PFSK-1 (cell line): ENCODE measurements at regions not wholly inside any gene's neighbourhood (a gene's known extent, or its start where the extent isn't known, plus 50 kb on each side); places are given as distances from the start of the nearest gene placed in this dataset.

Experiments
- FOXP2 ChIP-seq: optimal IDR thresholded peaks from 2 replicates; pipeline ENCODE3; 2011; ENCODE audit warnings: borderline replicate concordance, control low read depth, inconsistent platforms; ENCODE audit not compliant: insufficient read depth; ENCODE audit errors: extremely low read length, extremely low read depth
- POLR2AphosphoS5 ChIP-seq: IDR thresholded peaks from 2 replicates; pipeline ENCODE4 v1.6.1; 2012; ENCODE audit warnings: low read depth, mild to moderate bottlenecking, control low read depth, low read length, moderate library complexity
- REST ChIP-seq, 2 experiments: IDR thresholded peaks; 2 replicates each; pipeline versions ENCODE4 v1.6.1 to v1.8.0; 2011 to 2012; ENCODE audit warnings: low read depth in 2 of 2, low read length in 2 of 2, control low read depth in 1 of 2, inconsistent platforms in 1 of 2, mild to moderate bottlenecking in 1 of 2, moderate library complexity in 1 of 2; ENCODE audit not compliant: insufficient read depth in 1 of 2
- SIN3A ChIP-seq: IDR thresholded peaks from 2 replicates; pipeline ENCODE4 v1.6.1; 2012; ENCODE audit warnings: mild to moderate bottlenecking, low read length, moderate library complexity, borderline replicate concordance; ENCODE audit not compliant: insufficient read depth
- TAF1 ChIP-seq: IDR thresholded peaks from 2 replicates; pipeline ENCODE4 v1.6.1; 2012; ENCODE audit warnings: low read length, control low read depth, borderline replicate concordance; ENCODE audit not compliant: insufficient read depth

DNA sequence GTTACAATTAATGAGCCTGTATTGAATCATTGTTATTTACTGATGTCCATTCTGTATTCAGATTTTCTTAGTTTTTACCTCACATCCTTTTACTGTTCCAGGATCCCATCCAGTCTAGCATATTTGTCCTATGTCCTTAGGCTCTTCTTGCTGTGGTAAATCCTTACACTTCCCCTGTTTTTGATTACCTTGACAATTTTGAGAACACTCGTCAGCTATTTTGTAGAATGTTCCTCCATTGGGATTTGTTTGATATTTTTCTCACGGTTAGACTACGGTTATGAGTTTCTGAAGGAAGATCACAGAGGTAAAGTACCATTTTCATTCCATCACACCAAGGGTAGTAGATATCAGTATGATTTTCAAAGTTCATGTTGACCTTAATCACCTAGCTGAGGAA, 202.3 kb downstream of the AKAIN1 start:
- TF ChIP-seq REST (IDR thresholded peaks at IDR 0.05; ENCODE audit: insufficient read depth in 1 of 2, low read depth in 2 of 2, low read length in 2 of 2) (no peak), SIN3A (no peak), TAF1 (no peak), FOXP2 (no peak), POLR2AphosphoS5 (no peak)

- no peak for TF ChIP-seq FOXP2
- no peak for TF ChIP-seq TAF1
- no peak for TF ChIP-seq REST (IDR thresholded peaks at IDR 0.05; ENCODE audit: insufficient read depth in 1 of 2, low read depth in 2 of 2, low read length in 2 of 2)
- no peak for TF ChIP-seq POLR2AphosphoS5
- TF ChIP-seq SIN3A = no peak
These were observed 209.3 kb downstream of the AKAIN1 start for GRCh38 chr18:4987452-4988405.

DNA sequence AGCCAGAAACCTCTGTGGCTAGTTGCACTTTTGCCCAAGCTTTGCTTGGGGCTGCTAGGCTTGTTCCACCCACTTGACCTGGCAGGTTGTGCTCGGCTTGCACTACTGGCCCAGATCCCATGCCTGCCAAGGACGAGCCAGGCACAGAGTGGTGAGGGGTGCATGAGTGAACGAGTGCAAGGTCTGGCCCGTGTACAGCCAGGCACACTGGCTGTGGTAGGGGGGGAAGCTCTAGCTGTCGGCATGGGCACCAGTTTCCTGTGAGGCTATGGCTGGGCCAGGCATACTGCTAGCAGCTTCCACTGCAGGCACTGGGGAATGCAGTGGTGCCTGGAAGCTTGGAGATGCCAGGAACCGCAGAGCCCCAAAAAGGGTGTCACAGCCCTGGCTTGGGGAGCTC, 210.4 kb downstream of the AKAIN1 start:
- TF ChIP-seq TAF1 (no peak), SIN3A (no peak), FOXP2 (no peak), POLR2AphosphoS5 (no peak), REST (IDR thresholded peaks at IDR 0.05; ENCODE audit: insufficient read depth in 1 of 2, low read depth in 2 of 2, low read length in 2 of 2) (no peak)

- TF ChIP-seq POLR2AphosphoS5 = no peak
These were observed 211.0 kb downstream of the AKAIN1 start for GRCh38 chr18:4986066-4986465.

DNA sequence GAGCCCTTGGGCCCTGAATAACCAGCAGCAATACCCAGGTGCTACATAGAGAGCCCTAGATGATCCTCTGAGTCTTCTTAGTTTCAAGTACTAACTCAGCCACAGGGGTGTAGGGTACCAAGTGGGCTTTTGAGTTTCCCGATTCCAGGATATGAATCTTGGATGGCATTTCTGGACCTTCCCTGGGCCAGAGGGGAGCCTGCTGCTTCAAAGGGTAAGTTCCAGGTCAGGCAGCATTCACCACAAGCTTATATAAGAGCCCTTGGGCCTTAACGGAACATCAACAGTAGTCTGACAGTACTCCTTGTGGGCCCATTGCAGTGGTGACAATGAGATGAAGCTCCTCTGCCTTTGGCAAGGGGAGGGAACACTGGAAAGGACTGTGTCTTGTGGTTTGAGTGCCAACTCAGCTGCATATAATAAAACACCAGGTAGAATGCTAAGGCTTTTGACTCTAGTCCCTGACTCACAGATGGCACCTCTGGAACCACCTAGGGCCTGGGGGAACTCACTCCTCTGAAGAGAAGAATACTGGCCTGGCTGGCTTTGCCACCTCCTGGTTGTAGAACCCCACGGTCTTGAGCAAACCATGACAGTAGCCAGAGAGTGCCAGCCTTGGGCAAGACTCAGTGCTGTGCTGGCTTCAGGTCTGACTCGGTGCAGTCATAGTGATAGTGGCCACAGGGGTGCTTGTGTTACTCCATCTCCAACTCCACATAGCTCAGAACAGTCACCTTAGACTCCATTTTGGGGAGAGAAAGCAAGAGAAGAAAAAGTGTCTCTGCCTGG, 235.7 kb downstream of the AKAIN1 start:
- TF ChIP-seq REST (IDR thresholded peaks at IDR 0.05; ENCODE audit: insufficient read depth in 1 of 2, low read depth in 2 of 2, low read length in 2 of 2) = no peak
- no peak for TF ChIP-seq TAF1
- TF ChIP-seq POLR2AphosphoS5 = no peak
